GM23338 (cell line): ENCODE measurements at regions not wholly inside any gene's neighbourhood (a gene's known extent, or its start where the extent isn't known, plus 50 kb on each side); places are given as distances from the start of the nearest gene placed in this dataset.

Source experiments
- ATAC-seq: fragments of 200-7000 bp; cut with Tn5 transposase; 3 replicates; pipeline ENCODE4 v1.9.1; 2020
- DNase-seq: peaks from one replicate; pipeline ENCODE4 v3.0.0-alpha.2; 2015; ENCODE audit warnings: low spot score
- H2AFZ ChIP-seq: fragments of 200-600 bp; sonication (generic); 2 replicates; pipeline ENCODE4 v1.8.0; 2016; ENCODE audit warnings: antibody characterized with exemption, mild to moderate bottlenecking, moderate library complexity
- H3F3A ChIP-seq: fragments of 200-600 bp; sonication (generic); replicated peaks from 2 replicates; pipeline ENCODE4 v1.8.0; 2017; ENCODE audit warnings: antibody characterized with exemption, mixed run types, low read depth
- H3K27ac ChIP-seq: fragments of 200-600 bp; sonication (generic); 2 replicates; pipeline ENCODE4 v1.6.1; 2016; ENCODE audit warnings: low read depth
- H3K27me3 ChIP-seq: fragments of 200-600 bp; sonication (generic); 2 replicates; pipeline ENCODE4 v1.8.0; 2016; ENCODE audit warnings: mild to moderate bottlenecking, mixed run types, moderate library complexity; ENCODE audit not compliant: insufficient read depth
- H3K36me3 ChIP-seq: fragments of 200-600 bp; sonication (generic); 2 replicates; pipeline ENCODE4 v1.8.0; 2016; ENCODE audit warnings: mild to moderate bottlenecking; ENCODE audit not compliant: insufficient read depth
- H3K4me1 ChIP-seq: fragments of 200-600 bp; sonication (generic); 2 replicates; pipeline ENCODE4 v1.8.0; 2016; ENCODE audit warnings: mild to moderate bottlenecking, moderate library complexity; ENCODE audit not compliant: insufficient read depth
- H3K4me2 ChIP-seq: fragments of 200-600 bp; sonication (generic); 2 replicates; pipeline ENCODE4 v1.7.1; 2017; ENCODE audit warnings: mixed run types
- H3K4me3 ChIP-seq: fragments of 200-600 bp; sonication (generic); 2 replicates; pipeline ENCODE4 v1.6.1; 2016; ENCODE audit warnings: mixed run types
- H3K79me2 ChIP-seq: fragments of 200-600 bp; sonication (generic); replicated peaks from 2 replicates; pipeline ENCODE4 v1.8.0; 2017; ENCODE audit warnings: mild to moderate bottlenecking; ENCODE audit not compliant: insufficient read depth
- H3K9me2 ChIP-seq: fragments of 200-600 bp; sonication (generic); 2 replicates; pipeline ENCODE4 v1.8.0; 2017; ENCODE audit not compliant: insufficient read depth
- H4K20me1 ChIP-seq: fragments of 200-600 bp; sonication (generic); replicated peaks from 2 replicates; pipeline ENCODE4 v1.8.0; 2017; ENCODE audit warnings: mild to moderate bottlenecking; ENCODE audit not compliant: insufficient read depth
- H3K27ac Mint-ChIP-seq: 2 replicates; pipeline ENCODE4 v1.8.0; 2020; ENCODE audit warnings: inconsistent platforms, mild to moderate bottlenecking, moderate library complexity, mixed read lengths
- H3K27me3 Mint-ChIP-seq: 3 replicates; pipeline ENCODE4 v1.8.0; 2022; ENCODE audit warnings: low read depth, mild to moderate bottlenecking, moderate library complexity, mixed read lengths, inconsistent platforms; ENCODE audit not compliant: insufficient read depth, poor library complexity
- H3K36me3 Mint-ChIP-seq: 3 replicates; pipeline ENCODE4 v1.8.0; 2021; ENCODE audit warnings: low read depth, mild to moderate bottlenecking, inconsistent platforms, moderate library complexity, mixed read lengths
- H3K4me1 Mint-ChIP-seq: 3 replicates; pipeline ENCODE4 v1.8.0; 2020; ENCODE audit warnings: mild to moderate bottlenecking, inconsistent platforms, mixed read lengths
- H3K4me3 Mint-ChIP-seq: 3 replicates; pipeline ENCODE4 v1.8.0; 2021; ENCODE audit warnings: moderate library complexity, mild to moderate bottlenecking, inconsistent platforms, mixed read lengths
- H3K9me3 Mint-ChIP-seq: 3 replicates; pipeline ENCODE4 v1.8.0; 2020; ENCODE audit warnings: moderate library complexity, mild to moderate bottlenecking, inconsistent platforms, mixed read lengths
- CTCF ChIP-seq, 2 experiments: fragments of 200-600 bp in 1 of 2; sonication (generic) in 1 of 2; conservative IDR thresholded peaks; 2 replicates each; pipeline versions ENCODE4 v1.5.1 to v1.6.1; 2016 to 2017; ENCODE audit warnings: antibody characterized with exemption in 2 of 2, low read depth in 2 of 2, mild to moderate bottlenecking in 2 of 2, moderate library complexity in 1 of 2
- ETS1 ChIP-seq: IDR thresholded peaks from 2 replicates; pipeline ENCODE4 v1.6.1; 2016; ENCODE audit warnings: antibody characterized with exemption
- EZH2phosphoT487 ChIP-seq: fragments of 200-600 bp; sonication (generic); IDR thresholded peaks from one replicate; pipeline ENCODE4 v1.8.1; 2018; ENCODE audit warnings: antibody characterized with exemption; ENCODE audit not compliant: unreplicated experiment
- JUNB ChIP-seq: IDR thresholded peaks from one replicate; pipeline ENCODE4 v1.6.1; 2016; ENCODE audit warnings: antibody characterized with exemption; ENCODE audit not compliant: unreplicated experiment
- POLR2AphosphoS5 ChIP-seq: IDR thresholded peaks from 2 replicates; pipeline ENCODE4 v1.6.1; 2016; ENCODE audit warnings: antibody characterized with exemption, low read depth
- REST ChIP-seq: IDR thresholded peaks from one replicate; pipeline ENCODE4 v1.6.1; 2018; ENCODE audit warnings: antibody characterized with exemption; ENCODE audit not compliant: unreplicated experiment
- STAT1 ChIP-seq: IDR thresholded peaks from one replicate; pipeline ENCODE4 v1.6.1; 2016; ENCODE audit warnings: antibody characterized with exemption; ENCODE audit not compliant: unreplicated experiment
- ZNF114 ChIP-seq: fragments of 250-450 bp; sonication (Bioruptor Pico); IDR thresholded peaks from 2 replicates; pipeline ENCODE4 v1.5.0; 2020; ENCODE audit warnings: mild to moderate bottlenecking, moderate library complexity
- ZNF462 ChIP-seq: fragments of 250-450 bp; sonication (Bioruptor Pico); IDR thresholded peaks from 2 replicates; pipeline ENCODE4 v1.5.0; 2020; ENCODE audit warnings: mild to moderate bottlenecking, moderate library complexity

- TF ChIP-seq ZNF462 (no peak), REST (no peak), POLR2AphosphoS5 (no peak), ETS1 (no peak)
Measured at GRCh38 chr3:110710156-110710555, 361.5 kb upstream of the NECTIN3 start (continued).

- Mint-ChIP-seq H3K27ac (peak overlapping the region; percentile 87), H3K9me3 (peaks cover 26% of the 10 kb centered on the region), H3K36me3 (peaks cover 34% of the 10 kb centered on the region), H3K27me3 (peaks cover 1% of the 10 kb centered on the region), H3K4me3 (no peak overlapping the region), H3K4me1 (peaks cover 41% of the 10 kb centered on the region)
- Histone ChIP-seq H3F3A (no peaks in the 10 kb centered on the region), H4K20me1 (no peaks in the 10 kb centered on the region), H3K4me3 (no peak overlapping the region), H3K79me2 (no peaks in the 10 kb centered on the region), H3K9me2 (0 out of 2 replicates have a peak, but pooled peaks cover 6% of the 10 kb centered on the region), H3K27ac (peak overlapping the region; percentile 68), H3K27me3 (no peaks in the 10 kb centered on the region), H2AFZ (no peak overlapping the region), H3K36me3 (no peaks in the 10 kb centered on the region), H3K4me1 (peaks cover 28% of the 10 kb centered on the region), H3K4me2 (0 out of 2 replicates have a peak overlapping the region, but pooled peaks have one; percentile 33)
- DNase-seq (no peak), ATAC-seq (no peak)
- TF ChIP-seq CTCF (conservative IDR thresholded peaks at IDR 0.05; ENCODE audit: low read depth in 2 of 2) = no peak
- TF ChIP-seq ZNF114 (CRISPR knock-in tag) = no peak
- TF ChIP-seq STAT1 = no peak
- no peak for TF ChIP-seq EZH2phosphoT487
- no peak for TF ChIP-seq REST
- no peak for TF ChIP-seq JUNB
- TF ChIP-seq POLR2AphosphoS5 = no peak
Measured at GRCh38 chr3:110710603-110711002, 361.0 kb upstream of the NECTIN3 start.
